ENCODE measurements at regions not wholly inside any gene's neighbourhood (a gene's known extent, or its start where the extent isn't known, plus 50 kb on each side); places are given as distances from the start of the nearest gene placed in this dataset.

DNA sequence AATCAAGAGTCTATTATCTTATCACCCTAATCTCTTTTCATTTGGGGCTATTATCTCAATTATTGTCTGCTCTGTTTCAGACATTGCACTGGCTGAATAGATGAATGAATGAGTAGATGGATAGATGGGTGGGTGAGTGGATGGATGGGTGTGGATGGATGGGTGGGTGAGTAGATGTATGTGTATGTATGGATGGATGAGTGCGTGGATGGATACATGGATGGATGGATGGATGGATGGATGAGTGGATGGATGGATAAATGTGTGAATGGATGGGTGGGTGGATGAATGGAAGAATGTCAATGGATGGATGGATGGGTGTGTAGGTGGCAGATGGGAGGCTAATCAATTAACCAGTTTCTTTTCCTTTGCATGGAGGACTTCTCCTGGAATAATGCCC is 301.7 kb downstream of the NSG2 start:
- no peak for TF ChIP-seq EZH2phosphoT487 (IDR thresholded peaks at IDR 0.05; ENCODE audit: insufficient read depth, low read depth)
- no peak for TF ChIP-seq EZH2 (IDR thresholded peaks at IDR 0.05; ENCODE audit: insufficient read depth, poor library complexity, severe bottlenecking)
